Uterus (tissue), 3 donors: ENCODE measurements at regions not wholly inside any gene's neighbourhood (a gene's known extent, or its start where the extent isn't known, plus 50 kb on each side); places are given as distances from the start of the nearest gene placed in this dataset.

Experiments used
- DNase-seq, 2 donors: peaks; one replicate each; pipeline ENCODE4 v3.0.0-alpha.2; 2019 to 2020
- H3K27ac ChIP-seq, 2 donors: fragments of 200-600 bp; sonication (generic); 1 replicate in 1 of 2; 2 replicates in 1 of 2; pipeline ENCODE4 v1.5.1; 2016 to 2018
- H3K27me3 ChIP-seq, 2 donors: fragments of 200-600 bp; sonication (generic); one replicate each; pipeline ENCODE4 v1.5.1; 2018 to 2019; ENCODE audit warnings: control low read depth in 1 of 2
- H3K36me3 ChIP-seq, 2 donors: fragments of 200-600 bp; sonication (generic); one replicate each; pipeline ENCODE4 v1.5.1; 2019; ENCODE audit warnings: control low read depth in 1 of 2
- H3K4me1 ChIP-seq, 2 donors: fragments of 200-600 bp; sonication (generic); one replicate each; pipeline ENCODE4 v1.5.1; 2018 to 2019; ENCODE audit warnings: control low read depth in 1 of 2
- H3K4me3 ChIP-seq, 2 donors: fragments of 200-600 bp; sonication (generic); 1 replicate in 1 of 2; 2 replicates in 1 of 2; pipeline ENCODE4 v1.5.1; 2018 to 2019; ENCODE audit warnings: mild to moderate bottlenecking in 1 of 2
- H3K9me3 ChIP-seq, 2 donors: fragments of 200-600 bp; sonication (generic); one replicate each; pipeline ENCODE4 v1.5.1; 2019; ENCODE audit warnings: control low read depth in 1 of 2
- CTCF ChIP-seq, 4 experiments: fragments of 200-600 bp in 2 of 4; fragments of 450-650 bp in 2 of 4; sonication (generic) in 2 of 4; IDR thresholded peaks; one replicate each; pipeline ENCODE4 v1.5.1; 2016 to 2019; ENCODE audit warnings: antibody characterized with exemption in 4 of 4, mild to moderate bottlenecking in 2 of 4, moderate library complexity in 1 of 4
- POLR2A ChIP-seq, 2 donors: fragments of 450-650 bp; IDR thresholded peaks; one replicate each; pipeline ENCODE4 v1.6.1; 2016; ENCODE audit warnings: antibody characterized with exemption in 2 of 2, mild to moderate bottlenecking in 1 of 2, moderate library complexity in 1 of 2
- intact Hi-C: fragments of 100-400 bp; cut with DNase I; formaldehyde crosslinking; loops from one replicate; pipeline ENCODE4 v1.15.1; 2023; ENCODE audit warnings: low total_unique reads
- donor health status: DM: yes; HTN: yes; CAD: no.

DNA sequence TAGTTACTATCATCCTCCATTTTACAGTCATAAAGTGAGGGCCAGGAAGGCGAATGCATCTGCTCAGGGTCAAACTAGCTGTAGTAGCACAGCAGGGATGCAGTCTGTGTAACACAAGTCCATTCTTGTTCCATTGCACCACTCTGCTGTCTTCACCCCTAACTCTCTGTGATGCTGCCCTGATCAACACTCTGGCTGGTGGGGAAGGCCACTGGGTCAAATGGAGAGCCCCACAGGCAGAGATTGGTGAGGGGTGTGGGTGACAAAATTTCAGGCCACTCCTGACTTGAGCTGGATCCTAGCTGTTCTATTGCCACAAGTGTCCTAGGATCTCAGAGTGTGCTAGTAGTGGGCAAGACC lies 136.5 kb downstream of the PJA1 start:
- no peaks in the 10 kb centered on the region for H3K36me3 ChIP-seq
- no peak overlapping the region for H3K27ac ChIP-seq
- H3K9me3 ChIP-seq: no peaks in the 10 kb centered on the region
- no peak for DNase-seq
- peaks cover 0 to 3% of the 10 kb centered on the region in 2 donors for H3K27me3 ChIP-seq
- no peaks in the 10 kb centered on the region for H3K4me1 ChIP-seq
- intact Hi-C loops: no loop called here
- no peak for TF ChIP-seq POLR2A (IDR thresholded peaks at IDR 0.05)
- TF ChIP-seq CTCF (IDR thresholded peaks at IDR 0.05): no peak
- no peak overlapping the region for H3K4me3 ChIP-seq

DNA sequence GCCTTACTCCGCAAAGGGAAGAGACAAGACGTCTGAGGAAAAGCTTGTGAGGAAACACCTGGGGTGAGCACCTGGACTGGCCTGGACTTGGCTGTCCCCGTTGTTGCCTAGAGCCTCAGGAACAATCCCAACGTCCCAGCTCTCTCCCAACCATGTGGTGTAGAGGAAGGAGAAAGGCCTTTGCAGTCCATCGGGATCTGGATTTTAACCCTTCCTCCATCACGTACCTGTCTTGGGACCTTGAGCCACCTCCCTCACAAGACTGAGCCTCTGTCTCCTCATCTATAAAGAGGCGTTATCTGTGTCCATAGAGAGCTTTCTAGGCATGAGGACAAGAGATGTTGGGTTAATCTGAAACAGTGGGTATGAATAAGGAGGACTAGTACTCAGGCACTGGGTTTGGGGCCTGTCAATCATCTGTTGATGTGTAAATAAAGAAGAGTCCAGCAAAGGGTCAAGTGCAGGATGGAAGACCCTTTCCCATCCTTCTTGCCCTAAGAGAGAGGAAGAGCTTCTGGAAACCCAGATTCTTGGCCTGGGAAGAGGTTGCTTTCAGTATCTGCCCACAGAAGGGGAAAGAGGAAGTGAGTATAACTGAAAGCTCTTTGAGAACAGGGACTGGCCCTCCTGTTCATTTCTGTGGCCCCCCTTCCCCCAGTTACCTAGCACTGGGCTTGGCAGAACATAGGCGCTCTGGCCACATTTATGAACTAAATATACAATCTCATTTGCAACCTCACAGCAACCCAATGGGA lies 137.1 kb downstream of the PJA1 start:
- Histone ChIP-seq H3K9me3 (no peaks in the 10 kb centered on the region), H3K27me3 (peaks cover 0 to 3% of the 10 kb centered on the region in 2 donors), H3K27ac (no peak overlapping the region), H3K36me3 (no peaks in the 10 kb centered on the region), H3K4me1 (no peaks in the 10 kb centered on the region), H3K4me3 (no peak overlapping the region)
- TF ChIP-seq CTCF (IDR thresholded peaks at IDR 0.05) (no peak), POLR2A (IDR thresholded peaks at IDR 0.05) (no peak)
- DNase-seq: no peak
- intact Hi-C loops: no loop called here

GRCh38 chrX:69027181-69028005 lies 137.9 kb downstream of the PJA1 start:
- peaks cover 0 to 3% of the 10 kb centered on the region in 2 donors for H3K27me3 ChIP-seq
- peak overlapping the region in 1 of 2 donors; percentile 27 for H3K27ac ChIP-seq
- no peak for TF ChIP-seq POLR2A (IDR thresholded peaks at IDR 0.05)
- no peak for TF ChIP-seq CTCF (IDR thresholded peaks at IDR 0.05)
- intact Hi-C loops: no loop called here
- DNase-seq: no peak
- no peaks in the 10 kb centered on the region for H3K4me1 ChIP-seq
- no peaks in the 10 kb centered on the region for H3K36me3 ChIP-seq
- H3K4me3 ChIP-seq: no peak overlapping the region
- no peaks in the 10 kb centered on the region for H3K9me3 ChIP-seq

GRCh38 chrX:69025802-69026301 lies 139.4 kb downstream of the PJA1 start:
- Histone ChIP-seq H3K4me3 (no peak overlapping the region), H3K36me3 (no peaks in the 10 kb centered on the region), H3K27me3 (peaks cover 0 to 3% of the 10 kb centered on the region in 2 donors), H3K9me3 (no peaks in the 10 kb centered on the region), H3K4me1 (no peaks in the 10 kb centered on the region), H3K27ac (peak overlapping the region in 1 of 2 donors; percentile 49)
- intact Hi-C loops: no loop called here
- TF ChIP-seq CTCF (IDR thresholded peaks at IDR 0.05): no peak
- no peak for TF ChIP-seq POLR2A (IDR thresholded peaks at IDR 0.05)
- no peak for DNase-seq

DNA sequence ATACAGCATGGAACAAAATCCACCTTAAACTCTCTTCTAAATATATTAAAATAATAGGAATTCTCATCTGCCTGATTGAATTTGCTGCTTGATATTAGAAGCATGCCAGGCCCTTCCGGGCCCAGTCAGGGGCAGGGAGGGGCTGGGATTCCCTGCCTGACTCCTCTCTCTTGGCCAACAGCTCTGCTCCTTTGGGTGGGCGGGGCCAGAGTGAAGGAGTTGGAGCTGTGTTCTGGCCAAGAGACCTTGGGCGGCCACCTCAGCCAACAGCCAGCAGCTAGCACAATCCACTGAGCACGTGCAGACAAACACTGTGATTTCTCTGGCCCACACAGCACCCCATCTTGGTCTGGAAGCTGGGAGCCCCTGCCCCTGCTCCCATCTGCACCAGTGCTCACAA lies 140.3 kb downstream of the PJA1 start:
- peaks cover 0 to 3% of the 10 kb centered on the region in 2 donors for H3K27me3 ChIP-seq
- peak; percentile 77 to 84 for DNase-seq
- H3K4me1 ChIP-seq: no peaks in the 10 kb centered on the region
- TF ChIP-seq CTCF (IDR thresholded peaks at IDR 0.05) (no peak), POLR2A (IDR thresholded peaks at IDR 0.05) (no peak)
- peak overlapping the region in 1 of 2 donors; percentile 49 for H3K27ac ChIP-seq
- intact Hi-C loops: no loop called here
- no peak overlapping the region for H3K4me3 ChIP-seq
- H3K36me3 ChIP-seq: no peaks in the 10 kb centered on the region
- H3K9me3 ChIP-seq: no peaks in the 10 kb centered on the region
